Activated CD4-positive, alpha-beta T cell treated with anti-CD3 and anti-CD28 coated beads for 48 hours (primary cell): ENCODE measurements at regions not wholly inside any gene's neighbourhood (a gene's known extent, or its start where the extent isn't known, plus 50 kb on each side); places are given as distances from the start of the nearest gene placed in this dataset.

Source experiments
- DNase-seq: peaks from one replicate; pipeline ENCODE4 v3.0.0-alpha.2; 2020

DNA sequence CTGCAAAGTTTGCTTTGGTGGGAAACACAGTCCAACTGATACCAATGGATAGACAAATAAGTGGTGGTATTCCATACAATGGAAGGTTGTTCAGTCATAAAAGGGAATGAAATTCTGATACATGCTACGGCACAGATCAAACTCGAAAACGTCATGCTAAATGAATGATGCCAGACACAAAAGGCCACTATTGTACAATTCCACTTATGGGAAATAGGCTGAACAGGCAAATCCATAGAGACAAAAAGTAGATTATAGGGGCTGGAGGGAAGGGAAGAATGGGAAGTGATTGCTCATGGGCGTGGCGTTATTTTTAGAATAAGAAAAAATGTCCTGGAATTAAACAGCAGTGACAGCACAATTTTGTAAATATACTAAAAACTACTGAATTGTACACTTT, 66.0 kb upstream of the FOXK1 start:
- DNase-seq, result no peak

DNA sequence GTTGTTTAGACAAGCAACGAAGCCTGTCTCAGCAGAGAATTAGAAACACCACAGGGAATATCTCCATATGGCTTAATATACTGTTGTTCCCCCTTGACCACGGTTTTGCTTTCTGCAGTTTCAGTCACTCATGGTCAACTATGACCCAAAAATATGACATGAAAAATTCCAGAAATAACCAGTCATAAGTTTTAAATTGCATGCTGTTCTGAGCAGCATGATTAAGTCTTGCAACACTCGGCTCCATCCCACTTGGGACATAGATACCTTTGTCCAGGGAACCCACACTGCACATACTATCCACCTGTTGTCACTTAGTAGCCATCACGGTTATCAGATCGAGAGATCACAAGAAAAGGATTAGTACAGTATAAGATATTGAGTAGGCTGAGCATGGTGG, 60.7 kb upstream of the FOXK1 start:
- DNase-seq, result no peak

DNA sequence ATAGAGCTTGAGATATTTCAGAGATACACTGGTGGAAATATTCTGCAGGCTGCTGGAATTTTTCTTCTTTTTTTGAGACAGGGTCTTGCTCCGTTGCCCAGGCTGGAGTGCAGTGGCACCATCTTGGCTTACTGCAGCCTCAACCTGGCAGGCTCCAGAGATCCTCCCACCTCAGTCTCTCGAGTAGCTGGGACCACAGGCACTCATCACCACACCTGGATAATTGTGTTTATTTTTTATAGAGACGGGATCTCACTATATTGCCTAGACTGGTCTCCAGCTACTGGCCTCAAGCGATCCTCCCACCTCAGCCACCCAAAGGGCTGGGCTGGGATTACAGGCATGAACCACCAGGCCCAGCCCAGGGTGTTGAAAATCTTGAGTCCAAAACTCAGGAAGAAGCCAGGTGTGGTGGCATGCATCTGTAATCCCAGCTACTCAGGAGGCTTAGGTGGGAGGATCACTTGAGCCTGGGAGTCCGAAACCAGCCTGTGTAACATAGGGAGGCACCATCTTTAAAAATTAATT, 55.7 kb upstream of the FOXK1 start:
- no peak for DNase-seq

DNA sequence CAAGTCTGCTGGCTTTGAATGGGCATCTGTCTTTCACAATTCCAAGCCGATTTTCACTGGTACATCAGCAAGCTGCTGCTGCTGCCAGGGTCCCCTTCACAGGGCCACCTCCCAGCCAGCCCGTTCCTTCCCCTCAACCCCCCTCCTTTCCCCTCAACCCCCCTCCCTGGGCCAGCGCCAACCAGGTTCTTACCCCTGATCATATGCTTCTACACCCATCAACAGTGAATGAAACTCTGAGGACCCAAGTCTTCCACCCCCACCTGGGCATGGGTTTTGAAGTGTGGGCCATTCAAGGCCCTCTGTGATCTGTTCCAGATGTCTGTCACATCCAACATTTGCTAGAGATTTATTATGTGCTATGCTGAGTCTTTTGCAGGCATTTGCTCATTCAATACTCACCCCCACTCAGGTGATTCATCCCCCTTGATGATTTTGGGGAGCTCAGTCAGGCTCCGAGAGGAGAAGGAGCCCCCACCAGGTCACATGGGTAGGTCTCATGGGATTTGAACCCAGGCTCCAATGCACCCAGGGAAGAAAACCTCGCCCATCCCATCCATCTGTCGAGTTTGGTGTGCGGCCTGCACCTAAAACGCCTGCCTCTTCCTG, 52.7 kb upstream of the FOXK1 start:
- no peak for DNase-seq

DNA sequence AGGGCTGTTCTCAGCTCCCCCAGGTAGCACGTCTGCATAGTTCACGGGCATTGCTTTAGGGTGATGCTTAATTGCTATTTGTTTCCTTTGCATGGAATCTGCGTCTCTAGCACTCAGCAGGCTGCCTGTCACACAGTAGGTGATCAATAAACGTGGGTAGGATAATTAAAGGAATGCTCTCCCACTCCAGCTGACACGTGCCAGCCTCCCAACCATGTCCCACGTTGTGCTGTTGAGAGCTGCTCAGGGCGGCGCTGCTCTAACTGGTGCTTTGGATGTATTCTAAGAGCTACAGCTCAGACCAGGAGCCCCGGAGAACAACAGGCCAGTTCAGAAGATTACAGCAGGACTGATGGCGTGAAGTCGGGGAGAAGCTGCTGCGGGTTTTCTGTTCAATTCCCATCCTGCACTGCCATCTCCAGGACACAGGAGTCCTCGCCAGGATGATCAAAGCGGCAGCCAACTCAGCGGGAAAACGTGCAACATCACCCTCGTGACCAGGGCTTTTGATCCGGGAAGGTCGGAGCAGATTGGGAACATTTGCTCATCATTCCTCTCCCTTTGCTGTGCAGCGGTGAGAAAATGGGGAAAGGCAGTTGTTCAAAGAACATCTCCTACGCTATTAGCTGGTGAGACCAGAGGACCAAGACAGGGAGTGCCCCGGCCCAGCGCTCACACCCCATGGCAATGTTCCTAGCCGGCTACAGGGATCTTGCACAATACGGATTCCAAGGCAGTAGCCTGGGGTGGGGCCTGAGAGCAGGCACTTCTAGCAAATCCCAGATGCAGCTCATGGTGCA, 50.5 kb upstream of the FOXK1 start:
- peak; percentile 12 for DNase-seq
